ENCODE measurements at regions not wholly inside any gene's neighbourhood (a gene's known extent, or its start where the extent isn't known, plus 50 kb on each side); places are given as distances from the start of the nearest gene placed in this dataset.

GRCh38 chr4:111031001-111031579 lies 408.2 kb upstream of the PITX2 start:
- Histone ChIP-seq H2AFZ (ENCODE audit: low read length) (no peak overlapping the region), H3K27me3 (replicated peaks; ENCODE audit: insufficient read depth, low read length) (no peaks in the 10 kb centered on the region), H3K79me2 (ENCODE audit: low read length) (no peaks in the 10 kb centered on the region), H3K4me3 (ENCODE audit: low read length) (no peak overlapping the region), H3K4me1 (ENCODE audit: low read length) (no peaks in the 10 kb centered on the region), H3K4me2 (ENCODE audit: low read depth, low read length) (no peak overlapping the region), H3K9ac (ENCODE audit: low read length) (no peak overlapping the region), H3K36me3 (replicated peaks; ENCODE audit: insufficient read depth, low read length) (no peaks in the 10 kb centered on the region), H3K9me2 (replicated peaks; ENCODE audit: insufficient read depth, low read length) (no peaks in the 10 kb centered on the region), H3K27ac (ENCODE audit: low read length) (no peak overlapping the region), H3F3A (ENCODE audit: insufficient read depth, low read length) (no peaks in the 10 kb centered on the region), H4K20me1 (ENCODE audit: insufficient read depth, low read length) (no peaks in the 10 kb centered on the region), H3K9me3 (replicated peaks; ENCODE audit: insufficient read depth, low read length) (no peaks in the 10 kb centered on the region)
- TF ChIP-seq CTCF (IDR thresholded peaks at IDR 0.05; ENCODE audit: low read length) (no peak), EZH2phosphoT487 (IDR thresholded peaks at IDR 0.05; ENCODE audit: low read length) (no peak), EZH2 (optimal IDR thresholded peaks at IDR 0.05; ENCODE audit: low read depth, low read length) (no peak)
- DNase-seq = no peak

DNA sequence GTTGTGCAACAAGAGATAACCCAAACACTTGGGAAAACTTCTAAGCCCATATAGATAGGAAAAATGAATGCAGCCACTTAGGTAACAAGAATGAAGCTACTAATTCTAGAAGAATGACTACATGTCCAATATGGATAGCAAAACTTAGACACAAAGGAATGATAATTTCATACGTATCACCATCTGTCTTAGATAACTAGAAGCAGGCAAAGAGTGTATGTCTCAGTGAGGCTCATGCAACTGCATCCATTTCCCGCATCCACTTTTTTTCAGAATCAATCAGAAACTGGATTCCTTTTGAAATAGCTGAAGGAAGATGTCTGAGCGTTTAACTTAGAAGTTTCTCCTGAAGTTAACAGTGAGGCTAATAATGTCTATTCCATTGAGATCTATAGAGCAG lies 408.7 kb upstream of the PITX2 start:
- Histone ChIP-seq H3K9ac (ENCODE audit: low read length) (no peak overlapping the region), H3K27me3 (replicated peaks; ENCODE audit: insufficient read depth, low read length) (no peaks in the 10 kb centered on the region), H3K27ac (ENCODE audit: low read length) (no peak overlapping the region), H3K4me1 (ENCODE audit: low read length) (no peaks in the 10 kb centered on the region), H3K9me3 (replicated peaks; ENCODE audit: insufficient read depth, low read length) (no peaks in the 10 kb centered on the region), H3K79me2 (ENCODE audit: low read length) (no peaks in the 10 kb centered on the region), H3K36me3 (replicated peaks; ENCODE audit: insufficient read depth, low read length) (no peaks in the 10 kb centered on the region), H3K4me3 (ENCODE audit: low read length) (no peak overlapping the region), H2AFZ (ENCODE audit: low read length) (no peak overlapping the region), H3F3A (ENCODE audit: insufficient read depth, low read length) (no peaks in the 10 kb centered on the region), H4K20me1 (ENCODE audit: insufficient read depth, low read length) (no peaks in the 10 kb centered on the region), H3K9me2 (replicated peaks; ENCODE audit: insufficient read depth, low read length) (no peaks in the 10 kb centered on the region), H3K4me2 (ENCODE audit: low read depth, low read length) (no peak overlapping the region)
- no peak for TF ChIP-seq CTCF (IDR thresholded peaks at IDR 0.05; ENCODE audit: low read length)
- no peak for TF ChIP-seq EZH2 (optimal IDR thresholded peaks at IDR 0.05; ENCODE audit: low read depth, low read length)
- no peak for DNase-seq

- Histone ChIP-seq H3K4me1 (ENCODE audit: low read length) (no peaks in the 10 kb centered on the region), H2AFZ (ENCODE audit: low read length) (no peak overlapping the region), H3K36me3 (replicated peaks; ENCODE audit: insufficient read depth, low read length) (no peaks in the 10 kb centered on the region), H3K27me3 (replicated peaks; ENCODE audit: insufficient read depth, low read length) (no peaks in the 10 kb centered on the region), H3K79me2 (ENCODE audit: low read length) (no peaks in the 10 kb centered on the region), H3K4me2 (ENCODE audit: low read depth, low read length) (no peak overlapping the region), H3K4me3 (ENCODE audit: low read length) (no peak overlapping the region), H3K27ac (ENCODE audit: low read length) (no peak overlapping the region), H3F3A (ENCODE audit: insufficient read depth, low read length) (no peaks in the 10 kb centered on the region), H3K9ac (ENCODE audit: low read length) (no peak overlapping the region), H3K9me3 (replicated peaks; ENCODE audit: insufficient read depth, low read length) (no peaks in the 10 kb centered on the region), H4K20me1 (ENCODE audit: insufficient read depth, low read length) (no peaks in the 10 kb centered on the region), H3K9me2 (replicated peaks; ENCODE audit: insufficient read depth, low read length) (no peaks in the 10 kb centered on the region)
- DNase-seq = no peak
- TF ChIP-seq CTCF (IDR thresholded peaks at IDR 0.05; ENCODE audit: low read length) (no peak), EZH2phosphoT487 (IDR thresholded peaks at IDR 0.05; ENCODE audit: low read length) (no peak), EZH2 (optimal IDR thresholded peaks at IDR 0.05; ENCODE audit: low read depth, low read length) (no peak)
Observed at GRCh38 chr4:111037591-111038360, 414.9 kb upstream of the PITX2 start.

Data from MM.1S (cell line).